CD14-positive monocyte (primary cell): ENCODE measurements at regions not wholly inside any gene's neighbourhood (a gene's known extent, or its start where the extent isn't known, plus 50 kb on each side); places are given as distances from the start of the nearest gene placed in this dataset.
"Not testable (repeated sequence)": the region's sequence is repeated elsewhere in the genome, so short reads cannot be mapped to it uniquely, and the experiment has no call there.

Experiments
- DNase-seq, 3 donors: peaks; one replicate each; pipeline ENCODE4 v3.0.0-alpha.2; 2011 to 2022
- H2AFZ ChIP-seq: 2 replicates; pipeline ENCODE4 v1.6.0; 2012; ENCODE audit warnings: mild to moderate bottlenecking, low read depth, low read length, inconsistent platforms; ENCODE audit not compliant: insufficient read depth, poor library complexity, severe bottlenecking
- H3K27ac ChIP-seq, 2 donors: 1 replicate in 1 of 2; 2 replicates in 1 of 2; pipeline ENCODE4 v1.5.1; 2012 to 2013; ENCODE audit warnings: low read length in 2 of 2, control low read depth in 1 of 2, inconsistent platforms in 1 of 2, low read depth in 1 of 2, mild to moderate bottlenecking in 1 of 2
- H3K27me3 ChIP-seq, 2 donors: one replicate each; pipeline versions ENCODE4 v1.6.0 to v1.6.1; 2011 to 2013; ENCODE audit warnings: low read length in 2 of 2; ENCODE audit not compliant: control insufficient read depth in 2 of 2, insufficient read depth in 2 of 2
- H3K36me3 ChIP-seq, 2 donors: replicated peaks in 1 of 2; 1 replicate in 1 of 2; 2 replicates in 1 of 2; pipeline versions ENCODE4 v1.5.1 to v1.6.1; 2012 to 2013; ENCODE audit warnings: low read length in 2 of 2, control low read depth in 1 of 2, inconsistent platforms in 1 of 2, mild to moderate bottlenecking in 1 of 2; ENCODE audit not compliant: insufficient read depth in 2 of 2, control insufficient read depth in 1 of 2
- H3K4me1 ChIP-seq, 2 donors: 1 replicate in 1 of 2; 2 replicates in 1 of 2; pipeline versions ENCODE4 v1.5.1 to v1.6.1; 2012 to 2013; ENCODE audit warnings: low read length in 2 of 2, control low read depth in 1 of 2, inconsistent platforms in 1 of 2, mild to moderate bottlenecking in 1 of 2, moderate library complexity in 1 of 2; ENCODE audit not compliant: insufficient read depth in 2 of 2, control insufficient read depth in 1 of 2
- H3K4me2 ChIP-seq: replicated peaks from 2 replicates; pipeline ENCODE3; 2012; ENCODE audit warnings: low read length, moderate library complexity, mild to moderate bottlenecking; ENCODE audit not compliant: poor library complexity, severe bottlenecking; ENCODE audit errors: extremely low read depth
- H3K4me3 ChIP-seq, 3 experiments: fragments of 200-600 bp in 1 of 3; sonication (generic) in 1 of 3; replicated peaks in 1 of 3; 1 replicate in 2 of 3; 2 replicates in 1 of 3; pipeline ENCODE4 v1.5.1; 2011 to 2013; ENCODE audit warnings: low read length in 3 of 3, mild to moderate bottlenecking in 3 of 3, control low read depth in 2 of 3, low read depth in 2 of 3, inconsistent platforms in 1 of 3, moderate library complexity in 1 of 3
- H3K79me2 ChIP-seq: 2 replicates; pipeline ENCODE4 v1.6.0; 2012; ENCODE audit warnings: mild to moderate bottlenecking, control low read depth, inconsistent platforms, low read length, moderate library complexity; ENCODE audit not compliant: insufficient read depth
- H3K9ac ChIP-seq: 2 replicates; pipeline ENCODE4 v1.6.0; 2017; ENCODE audit warnings: low read length, mild to moderate bottlenecking; ENCODE audit not compliant: insufficient read depth, poor library complexity, severe bottlenecking
- H3K9me3 ChIP-seq, 2 donors: replicated peaks in 1 of 2; 1 replicate in 1 of 2; 2 replicates in 1 of 2; pipeline versions ENCODE4 v1.5.1 to v1.6.1; 2012 to 2013; ENCODE audit warnings: low read length in 2 of 2, control low read depth in 1 of 2; ENCODE audit not compliant: control insufficient read depth in 1 of 2, insufficient read depth in 1 of 2
- H4K20me1 ChIP-seq: 2 replicates; pipeline ENCODE4 v1.6.0; 2012; ENCODE audit warnings: mild to moderate bottlenecking, low read length, control low read depth, moderate library complexity; ENCODE audit not compliant: insufficient read depth
- H3K27ac Mint-ChIP-seq, 7 donors: one replicate each; pipeline ENCODE4 v1.8.0; 2020; ENCODE audit warnings: mild to moderate bottlenecking in 7 of 7, mixed read lengths in 7 of 7, moderate library complexity in 6 of 7, inconsistent platforms in 2 of 7
- H3K27me3 Mint-ChIP-seq, 3 donors: one replicate each; pipeline ENCODE4 v1.8.0; 2021 to 2022; ENCODE audit warnings: low read depth in 3 of 3, mild to moderate bottlenecking in 3 of 3, mixed read lengths in 3 of 3, moderate library complexity in 3 of 3, inconsistent platforms in 1 of 3
- H3K36me3 Mint-ChIP-seq, 2 donors: one replicate each; pipeline ENCODE4 v1.8.0; 2020; ENCODE audit warnings: mixed read lengths in 2 of 2, inconsistent platforms in 1 of 2, mild to moderate bottlenecking in 1 of 2
- H3K4me1 Mint-ChIP-seq: one replicate; pipeline ENCODE4 v1.8.0; 2020; ENCODE audit warnings: mild to moderate bottlenecking, mixed read lengths
- H3K4me3 Mint-ChIP-seq, 2 donors: one replicate each; pipeline ENCODE4 v1.8.0; 2020; ENCODE audit warnings: mild to moderate bottlenecking in 2 of 2, mixed read lengths in 2 of 2, moderate library complexity in 1 of 2
- H3K9me3 Mint-ChIP-seq, 7 donors: one replicate each; pipeline ENCODE4 v1.8.0; 2020 to 2022; ENCODE audit warnings: mixed read lengths in 7 of 7, mild to moderate bottlenecking in 6 of 7, moderate library complexity in 6 of 7, inconsistent platforms in 2 of 7
- CTCF ChIP-seq: fragments of 200-600 bp; IDR thresholded peaks from one replicate; pipeline ENCODE4 v1.8.0; 2022; ENCODE audit warnings: antibody characterized with exemption, mild to moderate bottlenecking
- WGBS: methylation state at CpG from one replicate; pipeline ENCODE4 v1.1.5; 2013; ENCODE audit warnings: missing lambda C conversion rate; ENCODE audit not compliant: insufficient coverage; 5-methylcytosine and 5-hydroxymethylcytosine counted together
- intact Hi-C, 2 donors: fragments of 100-400 bp; cut with micrococcal nuclease; formaldehyde crosslinking; loops; one replicate each; pipeline versions ENCODE4 v1.15.0 to v1.15.1; 2023

- Histone ChIP-seq H3K79me2 (no peaks in the 10 kb centered on the region), H4K20me1 (no peaks in the 10 kb centered on the region), H3K9ac (no peak overlapping the region), H3K4me1 (no peaks in the 10 kb centered on the region), H3K4me3 (no peak overlapping the region), H3K27me3 (no peaks in the 10 kb centered on the region), H3K4me2 (no peak overlapping the region), H3K27ac (no peak overlapping the region), H2AFZ (no peak overlapping the region), H3K9me3 (no peaks in the 10 kb centered on the region), H3K36me3 (no peaks in the 10 kb centered on the region)
- Mint-ChIP-seq H3K27me3 (peaks cover 5 to 16% (median 8%) of the 10 kb centered on the region in 3 donors), H3K4me3 (no peak overlapping the region), H3K4me1 (peaks cover 8% of the 10 kb centered on the region), H3K9me3 (peaks cover 0 to 7% (median 1%) of the 10 kb centered on the region in 7 donors), H3K27ac (no peak overlapping the region), H3K36me3 (no peaks in the 10 kb centered on the region)
- DNase-seq, result no peak
- intact Hi-C loops, result no loop called here
- TF ChIP-seq CTCF, result no peak
- WGBS, result 90% methylated on average over 3 of the region's 6 CpGs
Observed at GRCh38 chr1:204792354-204792692, 78.3 kb upstream of the NFASC start.

- H3K27ac Mint-ChIP-seq, result no peak overlapping the region
- no peaks in the 10 kb centered on the region for H3K36me3 Mint-ChIP-seq
- H3K9me3 ChIP-seq, result no peaks in the 10 kb centered on the region
- intact Hi-C loops, result no loop called here
- peaks cover 0 to 5% (median 0%) of the 10 kb centered on the region in 7 donors for H3K9me3 Mint-ChIP-seq
- no peak overlapping the region for H2AFZ ChIP-seq
- no peaks in the 10 kb centered on the region for H4K20me1 ChIP-seq
- H3K4me3 Mint-ChIP-seq, result no peak overlapping the region
- peaks cover 5 to 13% (median 8%) of the 10 kb centered on the region in 3 donors for H3K27me3 Mint-ChIP-seq
- no peaks in the 10 kb centered on the region for H3K4me1 ChIP-seq
- peaks cover 8% of the 10 kb centered on the region for H3K4me1 Mint-ChIP-seq
- H3K9ac ChIP-seq, result no peak overlapping the region
- H3K4me2 ChIP-seq, result no peak overlapping the region
- no peaks in the 10 kb centered on the region for H3K36me3 ChIP-seq
- no peak for DNase-seq
- WGBS, result no CpG with 5 or more reads among the region's 7 CpGs
- H3K79me2 ChIP-seq, result no peaks in the 10 kb centered on the region
- H3K27me3 ChIP-seq, result no peaks in the 10 kb centered on the region
- H3K27ac ChIP-seq, result no peak overlapping the region
- no peak for TF ChIP-seq CTCF
- H3K4me3 ChIP-seq, result no peak overlapping the region
Observed at GRCh38 chr1:204793259-204793914, 77.3 kb upstream of the NFASC start.

- H2AFZ ChIP-seq, result not testable (repeated sequence)
Observed at GRCh38 chr1:204796886-204797285, 73.8 kb upstream of the NFASC start.

More at GRCh38 chr1:204796886-204797285, 73.8 kb upstream of the NFASC start:
- H3K27me3 Mint-ChIP-seq, result peaks cover 5 to 11% (median 9%) of the 10 kb centered on the region in 3 donors
- H3K36me3 ChIP-seq, DNase-seq, H3K27me3 ChIP-seq, H3K9me3 Mint-ChIP-seq, H3K4me3 ChIP-seq, H3K9ac ChIP-seq, intact Hi-C loops, H3K27ac ChIP-seq, H3K79me2 ChIP-seq, H4K20me1 ChIP-seq, H3K4me2 ChIP-seq, H3K27ac Mint-ChIP-seq, H3K4me1 Mint-ChIP-seq, H3K4me3 Mint-ChIP-seq, H3K4me1 ChIP-seq, H3K36me3 Mint-ChIP-seq, H3K9me3 ChIP-seq: not testable (repeated sequence)
- WGBS, result no CpG with 5 or more reads among the region's 2 CpGs
